NT2/D1 (cell line): ENCODE measurements at regions not wholly inside any gene's neighbourhood (a gene's known extent, or its start where the extent isn't known, plus 50 kb on each side); places are given as distances from the start of the nearest gene placed in this dataset.

Experiments used
- DNase-seq: peaks from one replicate; pipeline ENCODE4 v3.0.0-alpha.2; 2011; ENCODE audit warnings: low read depth, low spot score
- H3K27me3 ChIP-seq: 2 replicates; pipeline ENCODE4 v1.6.0; 2011; ENCODE audit warnings: mild to moderate bottlenecking; ENCODE audit not compliant: insufficient read length, insufficient read depth
- H3K36me3 ChIP-seq: 2 replicates; pipeline ENCODE4 v1.6.1; 2011; ENCODE audit warnings: mild to moderate bottlenecking, low read length, mixed read lengths; ENCODE audit not compliant: insufficient read depth, insufficient read length
- H3K4me1 ChIP-seq: 2 replicates; pipeline ENCODE4 v1.5.1; 2011; ENCODE audit not compliant: insufficient read depth, insufficient read length
- H3K4me3 ChIP-seq: 2 replicates; pipeline ENCODE4 v1.5.1; 2011; ENCODE audit warnings: low read depth; ENCODE audit not compliant: insufficient read length
- H3K9ac ChIP-seq: 2 replicates; pipeline ENCODE4 v1.6.0; 2011; ENCODE audit warnings: low read depth; ENCODE audit not compliant: insufficient read length
- H3K9me3 ChIP-seq: 2 replicates; pipeline ENCODE4 v1.5.1; 2011; ENCODE audit warnings: mild to moderate bottlenecking, low read length; ENCODE audit not compliant: insufficient read depth
- SUZ12 ChIP-seq: IDR thresholded peaks from 2 replicates; pipeline ENCODE4 v1.6.1; 2011; ENCODE audit not compliant: insufficient read length, insufficient read depth; ENCODE audit errors: extremely low read depth
- YY1 ChIP-seq: IDR thresholded peaks from 2 replicates; pipeline ENCODE4 v1.6.1; 2011; ENCODE audit not compliant: insufficient read length, insufficient read depth
- ZNF274 ChIP-seq: IDR thresholded peaks from 2 replicates; pipeline ENCODE4 v1.6.1; 2011; ENCODE audit warnings: mild to moderate bottlenecking, low read depth, low read length

DNA sequence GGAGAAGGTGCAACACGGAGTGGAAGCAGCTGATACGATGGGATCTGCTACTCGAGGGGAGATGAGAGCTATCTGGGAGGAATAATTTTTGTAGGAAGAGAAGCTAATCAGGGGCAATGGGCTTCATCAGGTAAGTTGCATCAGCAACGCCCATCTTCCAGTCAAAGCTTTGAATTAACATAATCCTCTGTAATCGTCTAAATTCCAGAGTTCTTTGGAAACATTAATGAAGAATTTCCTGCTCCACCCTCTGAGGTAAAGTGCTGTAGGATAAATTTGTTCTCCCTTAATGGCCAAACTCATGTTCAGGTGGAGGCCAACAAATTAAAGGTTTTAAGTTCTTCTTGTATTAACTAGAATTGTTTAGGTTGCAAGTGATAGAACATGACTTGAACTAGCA is 94.0 kb upstream of the KAZN start:
- no peak for TF ChIP-seq ZNF274
- TF ChIP-seq SUZ12, result no peak
- no peak for TF ChIP-seq YY1
- no peaks in the 10 kb centered on the region for H3K9me3 ChIP-seq
- DNase-seq, result no peak
- H3K36me3 ChIP-seq, result no peaks in the 10 kb centered on the region
- H3K9ac ChIP-seq, result no peak overlapping the region
- H3K27me3 ChIP-seq, result no peaks in the 10 kb centered on the region
- no peak overlapping the region for H3K4me3 ChIP-seq
- no peaks in the 10 kb centered on the region for H3K4me1 ChIP-seq

DNA sequence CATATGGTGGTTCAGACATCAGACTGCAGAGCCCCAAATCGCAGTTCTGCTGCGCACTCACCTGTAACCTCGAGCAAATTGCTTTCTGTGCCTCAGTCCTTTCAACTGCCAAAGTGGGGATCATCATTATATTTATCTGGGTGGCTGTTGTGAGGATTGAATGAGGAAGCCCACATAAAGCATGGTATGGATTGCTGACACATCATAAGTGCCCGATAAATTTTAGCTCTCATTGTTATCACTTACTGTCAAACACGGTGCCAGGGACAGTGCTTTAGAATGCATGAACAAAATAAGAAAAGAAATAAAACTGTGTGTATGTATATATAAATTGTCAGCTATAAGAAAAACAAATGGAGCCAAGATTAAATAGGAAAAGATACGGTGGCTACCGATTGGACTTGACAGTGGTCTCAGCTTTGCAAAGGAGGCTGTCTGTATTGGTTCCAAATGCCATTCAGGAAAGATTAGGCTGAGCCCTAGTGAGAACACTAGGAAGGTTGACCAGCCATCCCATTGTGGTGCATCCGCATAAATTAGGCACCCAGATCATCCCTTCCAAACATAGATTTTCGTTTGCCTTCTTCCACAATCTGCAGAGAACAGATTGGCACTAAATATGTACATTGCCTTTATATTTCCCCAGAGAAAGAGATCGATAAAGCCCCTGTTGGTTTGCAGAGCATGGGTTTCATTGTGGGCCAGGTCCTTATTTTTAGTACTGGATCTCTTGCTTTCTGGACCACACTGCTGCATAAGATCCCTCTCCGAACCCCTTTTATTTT is 91.8 kb upstream of the KAZN start:
- Histone ChIP-seq H3K27me3 (no peaks in the 10 kb centered on the region), H3K4me3 (no peak overlapping the region), H3K9me3 (no peaks in the 10 kb centered on the region), H3K36me3 (no peaks in the 10 kb centered on the region), H3K9ac (no peak overlapping the region), H3K4me1 (no peaks in the 10 kb centered on the region)
- no peak for TF ChIP-seq YY1
- TF ChIP-seq ZNF274, result no peak
- no peak for TF ChIP-seq SUZ12
- DNase-seq, result no peak

DNA sequence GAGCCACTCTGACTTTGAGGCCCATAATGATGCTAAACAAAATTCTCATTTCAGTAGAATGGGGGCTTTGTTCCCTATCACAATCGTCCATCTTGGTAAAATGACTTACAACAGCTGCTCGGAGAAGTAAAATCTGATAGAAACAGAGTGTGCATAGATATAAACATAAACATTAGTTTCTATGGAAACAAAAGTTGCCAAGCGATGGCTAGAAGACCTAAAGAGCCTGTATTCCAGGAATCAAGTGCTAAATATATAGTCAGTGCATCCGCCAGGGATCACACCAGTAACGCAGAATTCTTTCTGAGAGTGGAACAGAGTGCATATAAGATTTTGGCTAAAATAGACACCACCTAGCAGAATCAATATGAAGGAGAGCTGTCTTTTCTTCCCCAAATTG is 91.2 kb upstream of the KAZN start:
- TF ChIP-seq ZNF274 (no peak), SUZ12 (no peak), YY1 (no peak)
- no peak overlapping the region for H3K9ac ChIP-seq
- no peak for DNase-seq
- no peaks in the 10 kb centered on the region for H3K27me3 ChIP-seq
- no peak overlapping the region for H3K4me3 ChIP-seq
- no peaks in the 10 kb centered on the region for H3K9me3 ChIP-seq
- no peaks in the 10 kb centered on the region for H3K4me1 ChIP-seq
- no peaks in the 10 kb centered on the region for H3K36me3 ChIP-seq

DNA sequence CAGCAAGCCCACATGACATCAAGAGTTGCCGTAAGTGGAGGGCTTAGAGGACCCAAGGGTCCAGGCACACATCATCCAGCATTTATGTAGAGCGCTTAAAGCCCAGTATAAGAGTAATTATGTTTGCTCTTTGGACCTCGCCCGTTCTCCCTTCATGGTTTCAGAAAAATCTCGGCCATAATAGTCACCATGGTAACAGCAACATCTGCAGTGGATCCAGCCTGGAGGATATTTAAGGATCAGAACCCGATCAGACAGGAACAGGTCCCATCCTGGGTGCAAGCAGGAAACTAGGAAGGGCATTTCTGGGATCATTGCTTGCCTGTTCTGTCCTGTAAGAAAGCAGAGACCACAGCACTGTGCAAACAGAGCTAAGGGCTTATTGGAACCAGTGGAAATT is 89.9 kb upstream of the KAZN start:
- no peaks in the 10 kb centered on the region for H3K4me1 ChIP-seq
- no peak for DNase-seq
- TF ChIP-seq SUZ12 (no peak), YY1 (no peak), ZNF274 (no peak)
- H3K27me3 ChIP-seq, result no peaks in the 10 kb centered on the region
- no peaks in the 10 kb centered on the region for H3K9me3 ChIP-seq
- no peak overlapping the region for H3K4me3 ChIP-seq
- no peaks in the 10 kb centered on the region for H3K36me3 ChIP-seq
- H3K9ac ChIP-seq, result no peak overlapping the region

DNA sequence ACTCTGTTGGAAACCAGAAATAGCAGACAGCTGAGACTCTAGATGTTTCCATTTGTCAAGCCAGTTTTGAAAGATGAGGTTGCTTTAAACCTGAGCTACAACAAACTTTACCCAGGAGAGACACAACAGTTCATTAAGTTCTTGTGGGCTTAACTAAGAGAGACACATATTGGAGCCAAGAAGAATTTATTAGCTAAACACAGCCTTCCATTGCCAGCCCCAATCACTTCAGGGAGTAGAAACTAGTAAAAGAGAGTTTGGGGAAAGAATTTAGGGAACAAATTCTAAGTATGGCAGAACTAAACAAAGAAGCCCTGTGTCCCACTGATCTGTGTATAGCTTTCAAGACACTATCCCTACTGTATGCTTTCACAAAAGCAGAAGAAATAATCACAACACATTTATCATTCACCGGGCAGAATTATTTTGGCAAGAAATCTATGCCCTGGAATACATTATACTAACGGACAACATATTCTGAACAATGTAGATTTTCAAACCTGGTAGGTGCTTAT is 87.3 kb upstream of the KAZN start:
- no peaks in the 10 kb centered on the region for H3K36me3 ChIP-seq
- no peaks in the 10 kb centered on the region for H3K27me3 ChIP-seq
- no peak for DNase-seq

DNA sequence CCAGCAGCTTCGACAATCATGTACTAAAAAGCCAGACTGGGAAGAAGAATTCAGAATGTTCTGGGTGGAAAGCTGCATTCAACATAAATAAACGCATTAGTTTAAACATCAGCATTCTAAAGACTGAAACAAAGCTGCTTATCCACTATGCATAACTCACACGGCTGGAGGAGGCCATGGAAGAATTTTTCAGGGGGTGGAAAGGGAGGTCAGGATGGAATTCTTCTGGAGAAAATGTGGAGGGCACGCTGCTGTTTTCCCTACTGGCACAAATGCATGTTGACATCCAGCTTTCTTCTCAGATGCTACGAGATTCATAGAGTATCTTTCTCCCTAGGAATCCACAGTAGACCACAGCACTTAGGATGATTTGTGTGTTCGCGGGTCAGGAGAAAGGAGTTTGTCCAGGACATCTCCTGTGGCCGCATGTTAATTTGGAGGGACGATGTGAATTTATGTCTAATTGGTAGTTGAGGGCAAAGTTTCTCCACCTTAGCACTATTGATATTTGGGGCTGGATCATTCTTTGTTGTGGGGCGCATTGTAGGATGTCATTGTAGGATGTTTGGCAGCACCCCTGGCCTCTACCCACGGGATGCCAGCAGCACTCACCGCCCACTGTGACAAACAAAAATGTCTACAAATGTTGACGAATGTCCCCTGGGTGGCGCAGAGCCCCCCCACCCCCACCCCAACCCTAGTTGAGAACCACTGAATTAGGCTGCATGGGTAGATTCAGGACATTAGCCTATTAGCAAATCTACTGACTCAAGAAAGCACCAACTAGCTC is 86.5 kb upstream of the KAZN start:
- Histone ChIP-seq H3K4me1 (no peaks in the 10 kb centered on the region), H3K36me3 (no peaks in the 10 kb centered on the region), H3K9me3 (no peaks in the 10 kb centered on the region), H3K4me3 (no peak overlapping the region), H3K9ac (no peak overlapping the region), H3K27me3 (no peaks in the 10 kb centered on the region)
- no peak for DNase-seq
- TF ChIP-seq SUZ12, result no peak

More for the DNA sequence above, 87.3 kb upstream of the KAZN start:
- Histone ChIP-seq H3K9me3 (no peaks in the 10 kb centered on the region), H3K9ac (no peak overlapping the region), H3K4me3 (no peak overlapping the region), H3K4me1 (no peaks in the 10 kb centered on the region)
- TF ChIP-seq YY1 (no peak), ZNF274 (no peak), SUZ12 (no peak)

DNA sequence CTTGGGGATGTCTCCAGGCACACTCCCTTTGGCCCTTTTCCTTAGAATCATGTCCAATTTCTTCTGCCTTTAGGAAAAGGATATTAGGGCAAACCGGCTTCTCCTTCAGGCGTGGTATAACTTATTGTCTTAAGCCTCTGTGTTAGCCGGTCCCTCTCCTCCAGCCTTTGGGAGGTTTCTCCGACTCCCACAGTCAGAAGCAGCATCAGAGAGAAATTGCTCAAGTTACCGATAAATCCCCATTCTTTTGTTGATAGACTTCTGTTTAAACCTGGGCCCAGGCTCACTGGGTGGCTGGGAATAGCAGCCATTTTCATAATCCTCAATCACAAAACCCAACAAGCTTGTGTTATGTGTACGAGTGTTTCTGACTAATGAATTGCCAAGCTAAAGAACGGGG is 85.4 kb upstream of the KAZN start:
- no peak for DNase-seq
- H3K9me3 ChIP-seq, result no peaks in the 10 kb centered on the region
- H3K27me3 ChIP-seq, result no peaks in the 10 kb centered on the region
- no peak for TF ChIP-seq SUZ12
- TF ChIP-seq ZNF274, result no peak
- TF ChIP-seq YY1, result no peak
- no peak overlapping the region for H3K9ac ChIP-seq
- no peaks in the 10 kb centered on the region for H3K36me3 ChIP-seq
- H3K4me3 ChIP-seq, result no peak overlapping the region
- H3K4me1 ChIP-seq, result no peaks in the 10 kb centered on the region
